ENCODE measurements at regions not wholly inside any gene's neighbourhood (a gene's known extent, or its start where the extent isn't known, plus 50 kb on each side); places are given as distances from the start of the nearest gene placed in this dataset.

DNA sequence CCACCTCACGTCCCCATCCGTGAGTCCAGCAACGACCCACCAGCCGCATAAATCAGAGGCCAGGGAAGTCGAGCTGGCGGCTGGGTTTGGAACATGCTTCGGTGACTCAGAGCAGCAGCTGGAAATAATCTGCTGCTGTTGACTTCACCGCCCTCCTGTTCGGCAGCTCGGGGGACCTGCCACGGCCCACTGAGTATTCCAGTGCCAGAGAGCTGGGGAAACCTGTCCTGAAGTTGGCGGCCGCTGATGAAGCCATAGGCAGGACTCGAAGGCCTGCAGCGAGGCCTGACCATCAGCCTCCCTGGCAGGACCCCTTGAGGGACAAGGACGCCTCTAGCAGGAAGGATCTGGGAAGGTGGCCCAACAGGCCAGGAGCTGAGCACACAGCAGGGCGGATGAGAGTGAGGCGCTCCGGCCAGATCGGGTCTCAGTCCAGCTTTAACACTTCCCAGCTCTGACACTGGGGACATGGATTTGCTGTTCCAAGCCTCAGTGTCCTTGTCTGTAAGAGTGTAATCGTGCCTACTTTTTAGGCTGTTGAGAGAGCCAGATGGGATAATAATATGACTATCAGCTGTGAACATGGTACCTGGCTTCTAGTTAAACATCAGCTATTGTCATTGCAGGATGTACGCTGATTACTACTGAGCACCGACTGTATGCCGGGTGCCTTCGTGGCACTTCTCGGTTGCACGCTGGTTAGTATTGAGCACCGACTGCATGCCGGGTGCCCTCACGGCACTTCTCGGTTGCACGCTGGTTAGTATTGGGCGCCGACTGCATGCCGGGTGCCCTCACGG lies 50.4 kb upstream of the CIBAR2 start:
- peaks cover 0 to 7% of the 10 kb centered on the region in 2 experiments for H3K4me1 ChIP-seq (ENCODE audit: control insufficient read depth in 1 of 2, insufficient read depth in 1 of 2, low read depth in 1 of 2, low read length in 1 of 2)
- H3K27ac ChIP-seq: no peak overlapping the region
- no peak overlapping the region for H3K4me3 ChIP-seq (ENCODE audit: low read depth in 1 of 2, low read length in 1 of 2)
- no peak for TF ChIP-seq CTCF (IDR thresholded peaks at IDR 0.05)
- H3K36me3 ChIP-seq: no peaks in the 10 kb centered on the region
- peaks cover 73% of the 10 kb centered on the region for H3K27me3 ChIP-seq
- no peaks in the 10 kb centered on the region for H3K9me3 ChIP-seq

DNA sequence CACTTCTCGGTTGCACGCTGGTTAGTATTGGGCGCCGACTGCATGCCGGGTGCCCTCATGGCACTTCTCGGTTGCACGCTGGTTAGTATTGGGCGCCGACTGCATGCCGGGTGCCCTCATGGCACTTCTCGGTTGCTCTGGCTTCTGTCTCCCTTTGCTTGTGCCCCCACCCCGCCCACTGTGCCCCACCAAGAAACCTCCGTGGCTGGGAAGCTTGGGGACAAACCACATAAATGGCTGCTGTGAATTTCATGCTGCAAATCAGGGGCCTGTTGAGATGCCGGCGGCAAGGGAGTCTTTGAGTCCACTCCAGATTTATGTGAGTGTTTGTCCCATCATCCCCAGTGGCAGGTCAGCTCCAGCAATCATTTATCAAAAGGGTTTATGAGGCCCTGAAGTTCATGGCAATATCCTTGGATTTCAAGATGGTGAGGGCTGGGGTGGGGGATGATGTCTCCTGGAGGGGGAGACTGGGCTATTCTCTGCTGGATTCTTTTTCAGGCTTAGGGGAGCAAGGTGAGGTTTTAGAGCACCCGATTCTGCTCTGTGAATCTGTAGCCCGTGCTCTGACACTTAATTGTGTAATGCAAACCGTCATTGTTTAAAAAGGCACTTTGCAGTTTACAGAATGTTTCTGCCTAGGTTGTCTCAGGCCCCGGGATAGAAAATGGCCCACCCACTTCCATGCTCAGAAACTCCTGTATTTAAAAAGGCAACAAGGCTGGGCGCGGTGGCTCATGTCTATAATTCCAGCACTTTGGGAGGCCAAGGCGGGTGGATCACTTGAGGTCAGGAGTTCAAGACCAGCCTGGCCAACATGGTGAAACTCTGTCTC lies 51.2 kb upstream of the CIBAR2 start:
- Histone ChIP-seq H3K27me3 (peaks cover 75% of the 10 kb centered on the region), H3K9me3 (no peaks in the 10 kb centered on the region), H3K27ac (no peak overlapping the region), H3K36me3 (no peaks in the 10 kb centered on the region), H3K4me3 (ENCODE audit: low read depth in 1 of 2, low read length in 1 of 2) (no peak overlapping the region), H3K4me1 (ENCODE audit: control insufficient read depth in 1 of 2, insufficient read depth in 1 of 2, low read depth in 1 of 2, low read length in 1 of 2) (no peaks in the 10 kb centered on the region)
- no peak for TF ChIP-seq CTCF (IDR thresholded peaks at IDR 0.05)

- no peak overlapping the region for H3K27ac ChIP-seq
- no peaks in the 10 kb centered on the region for H3K4me1 ChIP-seq (ENCODE audit: control insufficient read depth in 1 of 2, insufficient read depth in 1 of 2, low read depth in 1 of 2, low read length in 1 of 2)
- H3K36me3 ChIP-seq: no peaks in the 10 kb centered on the region
- no peak for TF ChIP-seq CTCF (IDR thresholded peaks at IDR 0.05)
- no peaks in the 10 kb centered on the region for H3K9me3 ChIP-seq
- H3K4me3 ChIP-seq (ENCODE audit: low read depth in 1 of 2, low read length in 1 of 2): no peak overlapping the region
- peaks cover 71% of the 10 kb centered on the region for H3K27me3 ChIP-seq
Observed at GRCh38 chr16:85164431-85164830, 52.2 kb upstream of the CIBAR2 start.

DNA sequence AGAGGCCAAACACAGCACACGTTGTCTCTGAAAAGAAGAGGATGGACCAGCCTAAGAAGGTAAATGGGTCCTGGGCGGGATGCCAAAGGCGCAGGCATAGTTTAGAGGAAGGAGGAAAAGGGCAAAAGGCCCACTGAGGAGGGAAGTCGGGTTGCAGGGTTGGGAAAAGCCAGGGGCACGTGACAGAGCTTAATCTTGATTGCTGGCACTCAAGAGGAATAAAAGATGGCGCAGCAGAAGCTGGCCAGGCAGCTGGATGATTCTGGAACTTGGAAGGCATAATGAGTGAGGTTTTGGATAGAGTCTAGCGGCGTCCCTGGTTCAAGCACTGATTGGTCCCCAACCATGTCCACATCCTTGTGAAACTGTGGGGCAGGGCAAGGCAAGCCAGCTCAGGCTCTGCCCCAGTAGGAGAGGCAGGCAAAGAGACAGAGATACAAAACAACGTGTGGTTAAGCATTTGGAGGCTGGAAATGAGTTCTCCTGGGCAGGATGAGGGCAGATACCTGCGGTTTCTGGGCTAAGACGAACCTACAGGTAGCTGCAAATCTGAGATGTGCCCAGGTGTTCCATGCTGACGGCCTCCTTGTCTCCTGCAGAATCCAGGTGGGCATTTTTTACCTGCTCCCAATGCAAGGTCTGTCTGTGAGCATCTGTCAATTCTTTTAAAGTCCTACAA lies 52.7 kb upstream of the CIBAR2 start:
- Histone ChIP-seq H3K4me3 (ENCODE audit: low read depth in 1 of 2, low read length in 1 of 2) (no peak overlapping the region), H3K27me3 (peaks cover 76% of the 10 kb centered on the region), H3K4me1 (ENCODE audit: control insufficient read depth in 1 of 2, insufficient read depth in 1 of 2, low read depth in 1 of 2, low read length in 1 of 2) (no peaks in the 10 kb centered on the region)

More for the DNA sequence above, 52.7 kb upstream of the CIBAR2 start:
- no peaks in the 10 kb centered on the region for H3K36me3 ChIP-seq
- H3K27ac ChIP-seq: no peak overlapping the region
- no peaks in the 10 kb centered on the region for H3K9me3 ChIP-seq
- no peak for TF ChIP-seq CTCF (IDR thresholded peaks at IDR 0.05)
